T-helper 17 cell (primary cell): ENCODE measurements at regions not wholly inside any gene's neighbourhood (a gene's known extent, or its start where the extent isn't known, plus 50 kb on each side); places are given as distances from the start of the nearest gene placed in this dataset.
"Not testable (repeated sequence)": the region's sequence is repeated elsewhere in the genome, so short reads cannot be mapped to it uniquely, and the experiment has no call there.

Source experiments
- ATAC-seq: fragments of 150-1000 bp; cut with Tn5 transposase; 2 replicates; pipeline ENCODE4 v1.10.0; 2021; ENCODE audit warnings: mild to moderate bottlenecking, moderate library complexity
- DNase-seq, 3 donors: peaks; one replicate each; pipeline versions ENCODE4 v3.0.0 to v3.0.0-alpha.2; 2020 to 2021
- H3K9me3 ChIP-seq: one replicate; pipeline ENCODE4 v1.7.0; 2013; ENCODE audit warnings: low read length, mild to moderate bottlenecking; ENCODE audit not compliant: control insufficient read depth, poor library complexity, severe bottlenecking
- H3K27ac Mint-ChIP-seq: one replicate; pipeline ENCODE4 v1.8.0; 2022; ENCODE audit warnings: mild to moderate bottlenecking, moderate library complexity, mixed read lengths
- H3K27me3 Mint-ChIP-seq: one replicate; pipeline ENCODE4 v1.8.0; 2022; ENCODE audit warnings: mixed read lengths
- H3K36me3 Mint-ChIP-seq: one replicate; pipeline ENCODE4 v1.8.0; 2022; ENCODE audit warnings: low read depth, mixed read lengths
- H3K4me1 Mint-ChIP-seq: one replicate; pipeline ENCODE4 v1.8.0; 2022; ENCODE audit warnings: mild to moderate bottlenecking, mixed read lengths
- H3K4me3 Mint-ChIP-seq: one replicate; pipeline ENCODE4 v1.8.0; 2022; ENCODE audit warnings: mild to moderate bottlenecking, moderate library complexity, mixed read lengths

GRCh38 chr1:195876792-195877191 is 731.4 kb downstream of the KCNT2 start:
- DNase-seq (no peak), ATAC-seq (no peak)
- no peaks in the 10 kb centered on the region for H3K36me3 Mint-ChIP-seq
- no peak overlapping the region for H3K4me3 Mint-ChIP-seq
- no peak overlapping the region for H3K27ac Mint-ChIP-seq
- H3K9me3 ChIP-seq = no peaks in the 10 kb centered on the region
- H3K4me1 Mint-ChIP-seq = no peaks in the 10 kb centered on the region
- no peaks in the 10 kb centered on the region for H3K27me3 Mint-ChIP-seq

- ATAC-seq = no peak
Observed at GRCh38 chr1:195872376-195872775, 735.9 kb downstream of the KCNT2 start.

GRCh38 chr1:195867638-195868037 is 740.6 kb downstream of the KCNT2 start:
- no peak for ATAC-seq
- no peak for DNase-seq
- H3K4me3 Mint-ChIP-seq = no peak overlapping the region
- no peaks in the 10 kb centered on the region for H3K4me1 Mint-ChIP-seq
- no peaks in the 10 kb centered on the region for H3K36me3 Mint-ChIP-seq
- H3K9me3 ChIP-seq = no peaks in the 10 kb centered on the region
- no peaks in the 10 kb centered on the region for H3K27me3 Mint-ChIP-seq
- H3K27ac Mint-ChIP-seq = no peak overlapping the region

More at GRCh38 chr1:195872376-195872775, 735.9 kb downstream of the KCNT2 start:
- no peak for DNase-seq
- no peak overlapping the region for H3K4me3 Mint-ChIP-seq
- no peak overlapping the region for H3K27ac Mint-ChIP-seq
- H3K36me3 Mint-ChIP-seq = no peaks in the 10 kb centered on the region
- H3K9me3 ChIP-seq = no peaks in the 10 kb centered on the region
- H3K27me3 Mint-ChIP-seq = no peaks in the 10 kb centered on the region
- H3K4me1 Mint-ChIP-seq = no peaks in the 10 kb centered on the region

GRCh38 chr1:195866781-195867222 is 741.4 kb downstream of the KCNT2 start:
- ATAC-seq (no peak), DNase-seq (no peak)
- no peaks in the 10 kb centered on the region for H3K9me3 ChIP-seq
- Mint-ChIP-seq H3K4me3 (no peak overlapping the region), H3K27ac (no peak overlapping the region), H3K4me1 (no peaks in the 10 kb centered on the region), H3K36me3 (no peaks in the 10 kb centered on the region), H3K27me3 (no peaks in the 10 kb centered on the region)

GRCh38 chr1:195866091-195866780 is 742.0 kb downstream of the KCNT2 start:
- H3K9me3 ChIP-seq = no peaks in the 10 kb centered on the region
- no peaks in the 10 kb centered on the region for H3K4me1 Mint-ChIP-seq
- H3K36me3 Mint-ChIP-seq = no peaks in the 10 kb centered on the region
- H3K4me3 Mint-ChIP-seq = no peak overlapping the region
- DNase-seq = no peak
- no peaks in the 10 kb centered on the region for H3K27me3 Mint-ChIP-seq
- H3K27ac Mint-ChIP-seq = no peak overlapping the region
- no peak for ATAC-seq

- H3K4me3 Mint-ChIP-seq = no peak overlapping the region
- H3K27ac Mint-ChIP-seq = no peak overlapping the region
- peaks cover 8% of the 10 kb centered on the region for H3K27me3 Mint-ChIP-seq
- H3K36me3 Mint-ChIP-seq = no peaks in the 10 kb centered on the region
- H3K4me1 Mint-ChIP-seq = no peaks in the 10 kb centered on the region
- no peak for ATAC-seq
- DNase-seq = no peak
- H3K9me3 ChIP-seq = no peaks in the 10 kb centered on the region
Observed at GRCh38 chr1:195851804-195852203, 756.4 kb downstream of the KCNT2 start.

- peaks cover 8% of the 10 kb centered on the region for H3K27me3 Mint-ChIP-seq
- no peaks in the 10 kb centered on the region for H3K36me3 Mint-ChIP-seq
- H3K9me3 ChIP-seq = no peaks in the 10 kb centered on the region
- H3K27ac Mint-ChIP-seq = no peak overlapping the region
- no peak for DNase-seq
- no peak for ATAC-seq
- H3K4me1 Mint-ChIP-seq = no peaks in the 10 kb centered on the region
- no peak overlapping the region for H3K4me3 Mint-ChIP-seq
Observed at GRCh38 chr1:195851016-195851601, 757.1 kb downstream of the KCNT2 start.

GRCh38 chr1:195849180-195849579 is 759.1 kb downstream of the KCNT2 start:
- Mint-ChIP-seq H3K4me1 (no peaks in the 10 kb centered on the region), H3K27ac (no peak overlapping the region), H3K4me3 (no peak overlapping the region), H3K36me3 (no peaks in the 10 kb centered on the region), H3K27me3 (peaks cover 8% of the 10 kb centered on the region)
- ATAC-seq (no peak), DNase-seq (no peak)
- no peaks in the 10 kb centered on the region for H3K9me3 ChIP-seq

GRCh38 chr1:195847957-195848875 is 760.0 kb downstream of the KCNT2 start:
- not testable (repeated sequence) for H3K9me3 ChIP-seq, H3K4me1 Mint-ChIP-seq, H3K4me3 Mint-ChIP-seq, H3K36me3 Mint-ChIP-seq, ATAC-seq, H3K27me3 Mint-ChIP-seq, H3K27ac Mint-ChIP-seq, DNase-seq

- no peak for DNase-seq
- ATAC-seq = no peak
- H3K4me1 Mint-ChIP-seq = no peaks in the 10 kb centered on the region
- no peaks in the 10 kb centered on the region for H3K27me3 Mint-ChIP-seq
- H3K9me3 ChIP-seq = no peaks in the 10 kb centered on the region
- no peak overlapping the region for H3K4me3 Mint-ChIP-seq
- H3K36me3 Mint-ChIP-seq = no peaks in the 10 kb centered on the region
- no peak overlapping the region for H3K27ac Mint-ChIP-seq
Observed at GRCh38 chr1:195831789-195832188, 776.5 kb downstream of the KCNT2 start.

- DNase-seq (no peak), ATAC-seq (no peak)
- Mint-ChIP-seq H3K4me1 (no peaks in the 10 kb centered on the region), H3K27me3 (no peaks in the 10 kb centered on the region), H3K36me3 (no peaks in the 10 kb centered on the region), H3K27ac (no peak overlapping the region), H3K4me3 (no peak overlapping the region)
- H3K9me3 ChIP-seq = no peaks in the 10 kb centered on the region
Observed at GRCh38 chr1:195828325-195828724, 779.9 kb downstream of the KCNT2 start.

GRCh38 chr1:195820925-195821324 is 787.3 kb downstream of the KCNT2 start:
- Mint-ChIP-seq H3K4me1 (no peaks in the 10 kb centered on the region), H3K27ac (no peak overlapping the region), H3K36me3 (no peaks in the 10 kb centered on the region), H3K4me3 (no peak overlapping the region), H3K27me3 (no peaks in the 10 kb centered on the region)
- ATAC-seq (no peak), DNase-seq (no peak)
- H3K9me3 ChIP-seq = no peaks in the 10 kb centered on the region

- no peak for ATAC-seq
- H3K27me3 Mint-ChIP-seq = no peaks in the 10 kb centered on the region
- no peaks in the 10 kb centered on the region for H3K4me1 Mint-ChIP-seq
- H3K36me3 Mint-ChIP-seq = no peaks in the 10 kb centered on the region
- DNase-seq = no peak
- H3K27ac Mint-ChIP-seq = no peak overlapping the region
- no peaks in the 10 kb centered on the region for H3K9me3 ChIP-seq
- no peak overlapping the region for H3K4me3 Mint-ChIP-seq
Observed at GRCh38 chr1:195806060-195806459, 802.2 kb downstream of the KCNT2 start.
